ENCODE measurements at regions not wholly inside any gene's neighbourhood (a gene's known extent, or its start where the extent isn't known, plus 50 kb on each side); places are given as distances from the start of the nearest gene placed in this dataset.

- no peak for DNase-seq
Observed at GRCh38 chr15:66906668-66907614, 158.5 kb upstream of the SMAD3 start.

- DNase-seq = no peak
Observed at GRCh38 chr15:66907826-66908743, 157.3 kb upstream of the SMAD3 start.

- no peak for DNase-seq
Observed at GRCh38 chr15:66908744-66909095, 156.7 kb upstream of the SMAD3 start.

- no peak for DNase-seq
Observed at GRCh38 chr15:66909381-66909890, 156.0 kb upstream of the SMAD3 start.

- no peak for DNase-seq
Observed at GRCh38 chr15:66911131-66911700, 154.2 kb upstream of the SMAD3 start.

GRCh38 chr15:66912001-66912400 is 153.4 kb upstream of the SMAD3 start:
- DNase-seq = no peak

GRCh38 chr15:66912441-66912840 is 153.0 kb upstream of the SMAD3 start:
- no peak for DNase-seq

GRCh38 chr15:66917904-66918448 is 147.4 kb upstream of the SMAD3 start:
- no peak for DNase-seq

GRCh38 chr15:66919421-66919820 is 146.0 kb upstream of the SMAD3 start:
- no peak for DNase-seq

- no peak for DNase-seq
Observed at GRCh38 chr15:66921319-66921915, 144.0 kb upstream of the SMAD3 start.

- DNase-seq = no peak
Observed at GRCh38 chr15:66922608-66923007, 142.8 kb upstream of the SMAD3 start.

GRCh38 chr15:66923438-66923881 is 141.9 kb upstream of the SMAD3 start:
- DNase-seq = peak; percentile 22

- DNase-seq = no peak
Observed at GRCh38 chr15:66924889-66925288, 140.5 kb upstream of the SMAD3 start.

- no peak for DNase-seq
Observed at GRCh38 chr15:66925721-66926120, 139.7 kb upstream of the SMAD3 start.

GRCh38 chr15:66927201-66928077 is 138.0 kb upstream of the SMAD3 start:
- no peak for DNase-seq

- DNase-seq = no peak
Observed at GRCh38 chr15:66928101-66928500, 137.3 kb upstream of the SMAD3 start.

GRCh38 chr15:66928784-66929183 is 136.6 kb upstream of the SMAD3 start:
- no peak for DNase-seq

- DNase-seq = no peak
Observed at GRCh38 chr15:66929843-66930402, 135.5 kb upstream of the SMAD3 start.

- DNase-seq = no peak
Observed at GRCh38 chr15:66931768-66932633, 133.4 kb upstream of the SMAD3 start.

- no peak for DNase-seq
Observed at GRCh38 chr15:66932634-66933024, 132.8 kb upstream of the SMAD3 start.

Data from NCI-H1105 treated with DMSO at 0.1 percent for 48 hours (cell line).